GM19467 (cell line): ENCODE measurements at regions not wholly inside any gene's neighbourhood (a gene's known extent, or its start where the extent isn't known, plus 50 kb on each side); places are given as distances from the start of the nearest gene placed in this dataset.
"Not testable (repeated sequence)": the region's sequence is repeated elsewhere in the genome, so short reads cannot be mapped to it uniquely, and the experiment has no call there.

Experiments used
- ATAC-seq: cut with Tn5 transposase; IDR thresholded peaks from one replicate; pipeline ENCODE4 v1.9.1; 2021; ENCODE audit warnings: mild to moderate bottlenecking, moderate library complexity; ENCODE audit not compliant: unreplicated experiment

GRCh38 chr9:21533597-21533996 is 51.5 kb upstream of the IFNE start:
- no peak for ATAC-seq

GRCh38 chr9:21535396-21535795 is 53.3 kb upstream of the IFNE start:
- no peak for ATAC-seq

- no peak for ATAC-seq
Observed at GRCh38 chr9:21542787-21543186, 60.7 kb upstream of the IFNE start.

GRCh38 chr9:21543187-21543586 is 61.1 kb upstream of the IFNE start:
- no peak for ATAC-seq

GRCh38 chr9:21543816-21544215 is 61.7 kb upstream of the IFNE start:
- ATAC-seq, result not testable (repeated sequence)

- no peak for ATAC-seq
Observed at GRCh38 chr9:21546949-21547348, 64.8 kb upstream of the IFNE start.

GRCh38 chr9:21549251-21549765 is 67.2 kb upstream of the IFNE start:
- no peak for ATAC-seq

GRCh38 chr9:21549890-21550289 is 67.8 kb upstream of the IFNE start:
- no peak for ATAC-seq

- no peak for ATAC-seq
Observed at GRCh38 chr9:21550392-21550791, 68.3 kb upstream of the IFNE start.

- ATAC-seq, result no peak
Observed at GRCh38 chr9:21551401-21551800, 69.3 kb upstream of the IFNE start.

- ATAC-seq, result no peak
Observed at GRCh38 chr9:21552244-21553170, 70.4 kb upstream of the IFNE start.

GRCh38 chr9:21553441-21553840 is 71.3 kb upstream of the IFNE start:
- no peak for ATAC-seq

GRCh38 chr9:21554813-21555212 is 72.7 kb upstream of the IFNE start:
- no peak for ATAC-seq

GRCh38 chr9:21555911-21556310 is 73.8 kb upstream of the IFNE start:
- no peak for ATAC-seq

GRCh38 chr9:21556581-21557427 is 74.7 kb upstream of the IFNE start:
- no peak for ATAC-seq

- ATAC-seq, result no peak
Observed at GRCh38 chr9:21557428-21557768, 75.3 kb upstream of the IFNE start.

GRCh38 chr9:21558079-21558478 is 76.0 kb upstream of the IFNE start:
- ATAC-seq, result no peak

GRCh38 chr9:21558615-21559401 is 76.7 kb upstream of the IFNE start:
- no peak for ATAC-seq

GRCh38 chr9:21559402-21560280 is 77.5 kb upstream of the IFNE start:
- no peak for ATAC-seq

- no peak for ATAC-seq
Observed at GRCh38 chr9:21560281-21560745, 78.2 kb upstream of the IFNE start.
